K562 (cell line): ENCODE measurements at regions not wholly inside any gene's neighbourhood (a gene's known extent, or its start where the extent isn't known, plus 50 kb on each side); places are given as distances from the start of the nearest gene placed in this dataset.

Experiments used
- ATF1 ChIP-seq, 2 experiments: fragments of 450-650 bp in 1 of 2; IDR thresholded peaks; 2 replicates each; pipeline ENCODE4 v1.6.1; 2016; ENCODE audit warnings: missing compliant biosample characterization in 1 of 2, missing genetic modification characterization in 1 of 2
- BHLHE40 ChIP-seq: IDR thresholded peaks from 2 replicates; pipeline ENCODE4 v1.6.1; 2011; ENCODE audit warnings: low read length, improper control_type of control experiment
- EP300 ChIP-seq: IDR thresholded peaks from 2 replicates; pipeline ENCODE4 v1.6.1; 2012; ENCODE audit warnings: low read length, improper control_type of control experiment
- HOXB6 ChIP-seq: fragments of 250-450 bp; sonication (Bioruptor Pico); IDR thresholded peaks from 2 replicates; pipeline ENCODE4 v1.5.1; 2022; ENCODE audit warnings: mild to moderate bottlenecking, borderline replicate concordance
- KDM5B ChIP-seq: fragments of 200-600 bp; sonication (generic); IDR thresholded peaks from 2 replicates; pipeline ENCODE4 v1.6.1; 2012; ENCODE audit warnings: low read depth, mild to moderate bottlenecking, moderate library complexity, low read length, control low read depth, inconsistent platforms; ENCODE audit not compliant: insufficient replicate concordance
- SRSF9 ChIP-seq: fragments of 200-400 bp; formaldehyde crosslinking; IDR thresholded peaks from 2 replicates; pipeline ENCODE4 v1.6.1; 2017; ENCODE audit warnings: low read depth, low read length, borderline replicate concordance
- ZNF24 ChIP-seq: fragments of 450-650 bp; IDR thresholded peaks from 2 replicates; pipeline ENCODE4 v1.6.1; 2016
- TF ChIP-seq, protein P1 (sequence below): fragments of 450-650 bp; formaldehyde crosslinking; IDR thresholded peaks from 2 replicates; pipeline ENCODE4 v1.4.0; 2020; ENCODE audit warnings: mild to moderate bottlenecking, moderate library complexity
- TF ChIP-seq, protein P2 (sequence below): sonication (generic); formaldehyde crosslinking; IDR thresholded peaks from 2 replicates; pipeline ENCODE4 v1.9.0; 2022; ENCODE audit warnings: mild to moderate bottlenecking, missing genetic modification reagents
- TF ChIP-seq, protein P3 (sequence below): fragments of 450-650 bp; formaldehyde crosslinking; IDR thresholded peaks from 2 replicates; pipeline ENCODE4 v1.4.0; 2020; ENCODE audit warnings: mild to moderate bottlenecking, moderate library complexity
- TF ChIP-seq, protein P4 (sequence below): sonication (generic); formaldehyde crosslinking; IDR thresholded peaks from 2 replicates; pipeline ENCODE4 v1.8.0; 2023; ENCODE audit warnings: mild to moderate bottlenecking, missing genetic modification reagents
- TF ChIP-seq, protein P5 (sequence below): fragments of 450-650 bp; IDR thresholded peaks from 2 replicates; pipeline ENCODE4 v1.6.1; 2016; ENCODE audit warnings: mild to moderate bottlenecking, moderate library complexity

DNA sequence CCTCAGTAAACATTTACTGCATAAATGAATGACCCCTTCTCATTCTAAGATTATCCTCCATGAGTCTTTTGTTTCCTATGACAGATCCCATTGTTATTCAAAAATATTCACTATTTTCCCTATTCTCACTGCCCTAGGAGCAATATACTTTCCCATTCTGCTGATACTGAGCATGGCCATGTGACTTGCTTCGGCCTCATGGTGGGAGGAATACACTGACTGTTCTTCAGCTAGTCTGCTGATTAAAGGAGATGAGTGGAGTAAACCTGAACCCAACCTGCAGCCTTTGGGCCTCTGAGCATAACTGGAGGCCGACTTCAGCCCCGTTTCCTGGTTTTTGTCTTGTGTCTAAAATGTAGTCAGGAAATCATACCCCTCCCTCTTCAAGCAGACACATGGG is 531.8 kb upstream of the SALL1 start:
- TF ChIP-seq BHLHE40 (no peak), ZNF24 (no peak), KDM5B (no peak), EP300 (no peak), SRSF9 (no peak), ATF1 (CRISPR knock-in tag; IDR thresholded peaks at IDR 0.05) (no peak), ATF1 (tag; IDR thresholded peaks at IDR 0.05) (no peak), HOXB6 (CRISPR knock-in tag) (no peak)
- TF ChIP-seq, protein P1, sequence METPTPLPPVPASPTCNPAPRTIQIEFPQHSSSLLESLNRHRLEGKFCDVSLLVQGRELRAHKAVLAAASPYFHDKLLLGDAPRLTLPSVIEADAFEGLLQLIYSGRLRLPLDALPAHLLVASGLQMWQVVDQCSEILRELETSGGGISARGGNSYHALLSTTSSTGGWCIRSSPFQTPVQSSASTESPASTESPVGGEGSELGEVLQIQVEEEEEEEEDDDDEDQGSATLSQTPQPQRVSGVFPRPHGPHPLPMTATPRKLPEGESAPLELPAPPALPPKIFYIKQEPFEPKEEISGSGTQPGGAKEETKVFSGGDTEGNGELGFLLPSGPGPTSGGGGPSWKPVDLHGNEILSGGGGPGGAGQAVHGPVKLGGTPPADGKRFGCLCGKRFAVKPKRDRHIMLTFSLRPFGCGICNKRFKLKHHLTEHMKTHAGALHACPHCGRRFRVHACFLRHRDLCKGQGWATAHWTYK (CRISPR knock-in tag): no peak
- TF ChIP-seq, protein P2, sequence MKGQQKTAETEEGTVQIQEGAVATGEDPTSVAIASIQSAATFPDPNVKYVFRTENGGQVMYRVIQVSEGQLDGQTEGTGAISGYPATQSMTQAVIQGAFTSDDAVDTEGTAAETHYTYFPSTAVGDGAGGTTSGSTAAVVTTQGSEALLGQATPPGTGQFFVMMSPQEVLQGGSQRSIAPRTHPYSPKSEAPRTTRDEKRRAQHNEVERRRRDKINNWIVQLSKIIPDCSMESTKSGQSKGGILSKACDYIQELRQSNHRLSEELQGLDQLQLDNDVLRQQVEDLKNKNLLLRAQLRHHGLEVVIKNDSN: no peak
- TF ChIP-seq, protein P3, sequence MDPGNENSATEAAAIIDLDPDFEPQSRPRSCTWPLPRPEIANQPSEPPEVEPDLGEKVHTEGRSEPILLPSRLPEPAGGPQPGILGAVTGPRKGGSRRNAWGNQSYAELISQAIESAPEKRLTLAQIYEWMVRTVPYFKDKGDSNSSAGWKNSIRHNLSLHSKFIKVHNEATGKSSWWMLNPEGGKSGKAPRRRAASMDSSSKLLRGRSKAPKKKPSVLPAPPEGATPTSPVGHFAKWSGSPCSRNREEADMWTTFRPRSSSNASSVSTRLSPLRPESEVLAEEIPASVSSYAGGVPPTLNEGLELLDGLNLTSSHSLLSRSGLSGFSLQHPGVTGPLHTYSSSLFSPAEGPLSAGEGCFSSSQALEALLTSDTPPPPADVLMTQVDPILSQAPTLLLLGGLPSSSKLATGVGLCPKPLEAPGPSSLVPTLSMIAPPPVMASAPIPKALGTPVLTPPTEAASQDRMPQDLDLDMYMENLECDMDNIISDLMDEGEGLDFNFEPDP (CRISPR knock-in tag): no peak
- TF ChIP-seq, protein P4, sequence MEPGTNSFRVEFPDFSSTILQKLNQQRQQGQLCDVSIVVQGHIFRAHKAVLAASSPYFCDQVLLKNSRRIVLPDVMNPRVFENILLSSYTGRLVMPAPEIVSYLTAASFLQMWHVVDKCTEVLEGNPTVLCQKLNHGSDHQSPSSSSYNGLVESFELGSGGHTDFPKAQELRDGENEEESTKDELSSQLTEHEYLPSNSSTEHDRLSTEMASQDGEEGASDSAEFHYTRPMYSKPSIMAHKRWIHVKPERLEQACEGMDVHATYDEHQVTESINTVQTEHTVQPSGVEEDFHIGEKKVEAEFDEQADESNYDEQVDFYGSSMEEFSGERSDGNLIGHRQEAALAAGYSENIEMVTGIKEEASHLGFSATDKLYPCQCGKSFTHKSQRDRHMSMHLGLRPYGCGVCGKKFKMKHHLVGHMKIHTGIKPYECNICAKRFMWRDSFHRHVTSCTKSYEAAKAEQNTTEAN (CRISPR knock-in tag): no peak
- TF ChIP-seq, protein P5, sequence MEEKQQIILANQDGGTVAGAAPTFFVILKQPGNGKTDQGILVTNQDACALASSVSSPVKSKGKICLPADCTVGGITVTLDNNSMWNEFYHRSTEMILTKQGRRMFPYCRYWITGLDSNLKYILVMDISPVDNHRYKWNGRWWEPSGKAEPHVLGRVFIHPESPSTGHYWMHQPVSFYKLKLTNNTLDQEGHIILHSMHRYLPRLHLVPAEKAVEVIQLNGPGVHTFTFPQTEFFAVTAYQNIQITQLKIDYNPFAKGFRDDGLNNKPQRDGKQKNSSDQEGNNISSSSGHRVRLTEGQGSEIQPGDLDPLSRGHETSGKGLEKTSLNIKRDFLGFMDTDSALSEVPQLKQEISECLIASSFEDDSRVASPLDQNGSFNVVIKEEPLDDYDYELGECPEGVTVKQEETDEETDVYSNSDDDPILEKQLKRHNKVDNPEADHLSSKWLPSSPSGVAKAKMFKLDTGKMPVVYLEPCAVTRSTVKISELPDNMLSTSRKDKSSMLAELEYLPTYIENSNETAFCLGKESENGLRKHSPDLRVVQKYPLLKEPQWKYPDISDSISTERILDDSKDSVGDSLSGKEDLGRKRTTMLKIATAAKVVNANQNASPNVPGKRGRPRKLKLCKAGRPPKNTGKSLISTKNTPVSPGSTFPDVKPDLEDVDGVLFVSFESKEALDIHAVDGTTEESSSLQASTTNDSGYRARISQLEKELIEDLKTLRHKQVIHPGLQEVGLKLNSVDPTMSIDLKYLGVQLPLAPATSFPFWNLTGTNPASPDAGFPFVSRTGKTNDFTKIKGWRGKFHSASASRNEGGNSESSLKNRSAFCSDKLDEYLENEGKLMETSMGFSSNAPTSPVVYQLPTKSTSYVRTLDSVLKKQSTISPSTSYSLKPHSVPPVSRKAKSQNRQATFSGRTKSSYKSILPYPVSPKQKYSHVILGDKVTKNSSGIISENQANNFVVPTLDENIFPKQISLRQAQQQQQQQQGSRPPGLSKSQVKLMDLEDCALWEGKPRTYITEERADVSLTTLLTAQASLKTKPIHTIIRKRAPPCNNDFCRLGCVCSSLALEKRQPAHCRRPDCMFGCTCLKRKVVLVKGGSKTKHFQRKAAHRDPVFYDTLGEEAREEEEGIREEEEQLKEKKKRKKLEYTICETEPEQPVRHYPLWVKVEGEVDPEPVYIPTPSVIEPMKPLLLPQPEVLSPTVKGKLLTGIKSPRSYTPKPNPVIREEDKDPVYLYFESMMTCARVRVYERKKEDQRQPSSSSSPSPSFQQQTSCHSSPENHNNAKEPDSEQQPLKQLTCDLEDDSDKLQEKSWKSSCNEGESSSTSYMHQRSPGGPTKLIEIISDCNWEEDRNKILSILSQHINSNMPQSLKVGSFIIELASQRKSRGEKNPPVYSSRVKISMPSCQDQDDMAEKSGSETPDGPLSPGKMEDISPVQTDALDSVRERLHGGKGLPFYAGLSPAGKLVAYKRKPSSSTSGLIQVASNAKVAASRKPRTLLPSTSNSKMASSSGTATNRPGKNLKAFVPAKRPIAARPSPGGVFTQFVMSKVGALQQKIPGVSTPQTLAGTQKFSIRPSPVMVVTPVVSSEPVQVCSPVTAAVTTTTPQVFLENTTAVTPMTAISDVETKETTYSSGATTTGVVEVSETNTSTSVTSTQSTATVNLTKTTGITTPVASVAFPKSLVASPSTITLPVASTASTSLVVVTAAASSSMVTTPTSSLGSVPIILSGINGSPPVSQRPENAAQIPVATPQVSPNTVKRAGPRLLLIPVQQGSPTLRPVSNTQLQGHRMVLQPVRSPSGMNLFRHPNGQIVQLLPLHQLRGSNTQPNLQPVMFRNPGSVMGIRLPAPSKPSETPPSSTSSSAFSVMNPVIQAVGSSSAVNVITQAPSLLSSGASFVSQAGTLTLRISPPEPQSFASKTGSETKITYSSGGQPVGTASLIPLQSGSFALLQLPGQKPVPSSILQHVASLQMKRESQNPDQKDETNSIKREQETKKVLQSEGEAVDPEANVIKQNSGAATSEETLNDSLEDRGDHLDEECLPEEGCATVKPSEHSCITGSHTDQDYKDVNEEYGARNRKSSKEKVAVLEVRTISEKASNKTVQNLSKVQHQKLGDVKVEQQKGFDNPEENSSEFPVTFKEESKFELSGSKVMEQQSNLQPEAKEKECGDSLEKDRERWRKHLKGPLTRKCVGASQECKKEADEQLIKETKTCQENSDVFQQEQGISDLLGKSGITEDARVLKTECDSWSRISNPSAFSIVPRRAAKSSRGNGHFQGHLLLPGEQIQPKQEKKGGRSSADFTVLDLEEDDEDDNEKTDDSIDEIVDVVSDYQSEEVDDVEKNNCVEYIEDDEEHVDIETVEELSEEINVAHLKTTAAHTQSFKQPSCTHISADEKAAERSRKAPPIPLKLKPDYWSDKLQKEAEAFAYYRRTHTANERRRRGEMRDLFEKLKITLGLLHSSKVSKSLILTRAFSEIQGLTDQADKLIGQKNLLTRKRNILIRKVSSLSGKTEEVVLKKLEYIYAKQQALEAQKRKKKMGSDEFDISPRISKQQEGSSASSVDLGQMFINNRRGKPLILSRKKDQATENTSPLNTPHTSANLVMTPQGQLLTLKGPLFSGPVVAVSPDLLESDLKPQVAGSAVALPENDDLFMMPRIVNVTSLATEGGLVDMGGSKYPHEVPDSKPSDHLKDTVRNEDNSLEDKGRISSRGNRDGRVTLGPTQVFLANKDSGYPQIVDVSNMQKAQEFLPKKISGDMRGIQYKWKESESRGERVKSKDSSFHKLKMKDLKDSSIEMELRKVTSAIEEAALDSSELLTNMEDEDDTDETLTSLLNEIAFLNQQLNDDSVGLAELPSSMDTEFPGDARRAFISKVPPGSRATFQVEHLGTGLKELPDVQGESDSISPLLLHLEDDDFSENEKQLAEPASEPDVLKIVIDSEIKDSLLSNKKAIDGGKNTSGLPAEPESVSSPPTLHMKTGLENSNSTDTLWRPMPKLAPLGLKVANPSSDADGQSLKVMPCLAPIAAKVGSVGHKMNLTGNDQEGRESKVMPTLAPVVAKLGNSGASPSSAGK: no peak
